Urinary bladder (tissue), 3 donors: ENCODE measurements at regions not wholly inside any gene's neighbourhood (a gene's known extent, or its start where the extent isn't known, plus 50 kb on each side); places are given as distances from the start of the nearest gene placed in this dataset.

Experiments used
- DNase-seq: peaks from one replicate; pipeline ENCODE4 v3.0.0-alpha.2; 2015; ENCODE audit errors: extremely low spot score
- H3K27ac ChIP-seq: one replicate; pipeline ENCODE4 v1.5.1; 2013; ENCODE audit warnings: low read depth, mild to moderate bottlenecking, moderate library complexity
- H3K36me3 ChIP-seq: one replicate; pipeline ENCODE4 v1.6.1; 2013; ENCODE audit warnings: mild to moderate bottlenecking, moderate library complexity; ENCODE audit not compliant: insufficient read depth
- H3K4me1 ChIP-seq: one replicate; pipeline ENCODE4 v1.6.1; 2013; ENCODE audit warnings: mild to moderate bottlenecking, moderate library complexity; ENCODE audit not compliant: insufficient read depth
- H3K4me3 ChIP-seq: one replicate; pipeline ENCODE4 v1.5.1; 2013; ENCODE audit warnings: low read depth, low read length
- WGBS: extraction: QIAGEN DNeasy Blood & Tissue Kit; methylation state at CpG from one replicate; pipeline ENCODE4 v1.1.7; 2013; 5-methylcytosine and 5-hydroxymethylcytosine counted together
- donor health status: healthy with polysubstance abuse.
- donor health status: healthy.

DNA sequence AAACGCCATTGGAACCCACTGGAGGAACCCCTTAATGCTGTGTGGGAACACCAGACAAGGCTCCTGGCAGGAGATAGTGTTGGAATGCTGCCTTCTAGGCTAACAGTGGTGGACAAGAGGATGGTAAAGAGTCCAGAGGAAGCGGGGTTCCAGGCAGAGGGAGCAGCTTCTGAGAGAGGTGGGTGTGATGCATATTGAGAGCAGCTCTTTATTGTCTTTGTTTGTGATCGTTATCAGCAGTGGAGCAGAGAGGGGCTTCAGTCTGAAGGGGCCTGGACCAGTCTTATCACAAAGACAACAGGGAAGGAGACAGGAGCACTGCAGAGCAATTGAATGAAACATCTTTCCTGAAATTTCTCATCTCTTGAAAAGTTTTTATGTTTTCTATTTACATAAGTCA lies 106.8 kb upstream of the PLET1 start:
- Histone ChIP-seq H3K36me3 (no peaks in the 10 kb centered on the region), H3K4me1 (no peaks in the 10 kb centered on the region), H3K27ac (no peak overlapping the region), H3K4me3 (no peak overlapping the region)
- WGBS, result 73% methylated on average over 3 of the region's 3 CpGs
- DNase-seq, result no peak

DNA sequence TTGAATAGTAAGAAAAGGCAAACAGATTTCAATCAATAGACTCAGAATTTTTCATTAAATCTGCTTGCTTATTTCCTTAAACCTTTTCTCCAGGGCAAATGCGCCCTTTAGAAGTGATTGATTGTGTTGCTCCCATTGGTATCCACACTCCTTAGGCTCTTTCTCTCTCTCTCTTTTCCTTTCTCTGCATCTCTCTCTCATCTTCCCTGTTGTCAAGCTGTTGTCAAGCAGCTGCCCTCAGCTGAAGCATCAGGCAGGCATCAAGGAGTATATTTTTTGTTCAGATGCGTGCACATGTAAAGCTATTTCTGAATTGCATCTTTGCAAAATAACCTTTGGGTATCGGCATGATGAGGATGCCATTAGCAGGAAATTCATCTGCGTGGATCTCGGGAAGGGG lies 107.2 kb upstream of the PLET1 start:
- Histone ChIP-seq H3K36me3 (no peaks in the 10 kb centered on the region), H3K4me3 (no peak overlapping the region), H3K4me1 (no peaks in the 10 kb centered on the region), H3K27ac (no peak overlapping the region)
- DNase-seq, result no peak
- 95% methylated on average over 5 of the region's 5 CpGs for WGBS

DNA sequence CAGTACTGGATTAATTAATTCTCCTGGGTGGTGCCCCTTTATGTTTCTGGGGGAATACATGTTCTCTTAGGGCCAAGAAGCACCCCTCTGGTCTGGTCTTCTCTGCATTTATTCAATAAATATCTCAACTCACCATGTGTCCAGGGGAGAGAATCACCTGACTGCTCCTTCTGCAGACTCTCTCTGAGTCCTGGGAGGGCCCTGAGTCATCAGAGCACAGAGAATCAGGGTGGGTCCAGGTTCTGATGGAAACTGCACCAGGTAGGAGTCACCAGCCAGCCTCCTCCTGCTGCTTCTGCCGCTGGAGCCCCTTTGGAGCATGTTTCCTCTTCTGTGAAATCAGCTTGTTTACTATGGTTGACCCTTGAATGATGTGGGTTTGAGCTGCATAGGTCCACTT lies 107.7 kb upstream of the PLET1 start:
- Histone ChIP-seq H3K4me3 (no peak overlapping the region), H3K27ac (no peak overlapping the region), H3K36me3 (no peaks in the 10 kb centered on the region), H3K4me1 (no peaks in the 10 kb centered on the region)
- no peak for DNase-seq
- WGBS, result 95% methylated on average over 1 of the region's 1 CpG

DNA sequence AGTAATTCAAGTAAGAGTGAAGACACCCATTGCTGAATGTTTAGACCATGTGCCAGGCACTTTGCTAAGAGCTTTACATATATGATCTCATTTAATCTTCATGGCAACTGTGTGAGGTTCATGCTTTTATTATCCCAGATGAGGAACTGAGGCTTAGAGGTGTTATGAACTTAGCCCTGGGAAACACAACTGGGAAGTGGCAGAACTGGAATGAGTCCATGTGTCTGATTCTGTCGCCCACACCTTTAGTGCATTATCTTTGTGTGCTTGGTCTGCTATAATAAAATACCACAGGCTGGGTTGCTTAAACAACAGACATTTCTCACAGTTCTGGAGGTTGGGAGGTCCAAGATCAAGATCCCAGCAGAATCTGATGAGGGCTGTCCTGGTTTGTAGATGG lies 108.7 kb upstream of the PLET1 start:
- WGBS, result 92% methylated on average over 1 of the region's 1 CpG
- no peak for DNase-seq
- Histone ChIP-seq H3K4me3 (no peak overlapping the region), H3K4me1 (no peaks in the 10 kb centered on the region), H3K36me3 (no peaks in the 10 kb centered on the region), H3K27ac (no peak overlapping the region)

DNA sequence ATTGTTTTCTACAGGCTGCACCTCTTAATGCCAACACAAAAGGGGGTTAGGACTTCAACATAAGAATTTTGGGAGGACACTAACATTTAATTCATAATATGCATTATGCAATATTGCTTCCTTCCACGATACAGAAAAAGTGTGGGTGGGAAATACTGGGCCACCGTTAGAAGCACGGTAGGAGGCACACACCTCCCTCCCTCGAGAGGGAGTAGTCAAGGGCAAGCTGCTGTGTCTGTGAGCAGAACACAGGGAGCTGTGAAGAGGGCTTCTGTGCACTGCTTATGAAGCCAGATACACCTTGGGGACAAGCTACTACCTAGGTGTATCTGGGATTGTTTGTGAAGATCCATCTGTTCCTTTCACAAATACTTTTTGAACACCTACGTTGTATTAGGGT lies 109.3 kb upstream of the PLET1 start:
- DNase-seq, result no peak
- Histone ChIP-seq H3K36me3 (no peaks in the 10 kb centered on the region), H3K27ac (no peak overlapping the region), H3K4me1 (no peaks in the 10 kb centered on the region), H3K4me3 (no peak overlapping the region)
- WGBS, result 87% methylated on average over 5 of the region's 5 CpGs

DNA sequence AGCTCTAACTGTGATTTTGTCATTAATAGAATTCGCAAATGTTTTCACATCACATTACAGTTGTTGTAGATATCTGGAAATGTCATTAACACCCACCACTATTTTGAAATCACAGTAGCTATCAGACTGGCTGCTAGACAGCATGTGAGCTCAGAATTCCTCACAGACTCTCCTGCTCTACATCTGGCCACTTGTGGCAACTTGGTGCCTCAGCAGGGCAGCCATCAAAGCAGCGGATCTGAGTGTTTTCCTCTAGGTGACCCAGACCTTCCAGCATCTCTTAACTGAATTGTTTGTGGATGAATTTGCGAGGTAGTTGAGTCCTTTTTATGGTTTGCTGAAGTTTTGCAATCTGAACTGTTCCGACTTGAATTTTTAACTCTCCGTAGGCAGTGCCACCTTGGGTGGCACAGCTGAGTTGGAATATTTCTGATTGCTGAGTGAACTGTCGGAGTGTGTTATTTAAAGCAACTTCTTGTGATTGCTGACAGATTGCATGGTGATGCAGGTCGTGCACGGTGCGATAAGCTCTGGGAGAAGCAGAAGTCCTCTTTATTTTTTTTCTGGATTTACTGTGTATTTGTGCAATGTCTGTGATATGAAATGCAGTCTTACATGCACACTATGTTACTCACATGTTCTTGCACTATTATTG lies 114.0 kb upstream of the PLET1 start:
- no peaks in the 10 kb centered on the region for H3K4me1 ChIP-seq
- H3K27ac ChIP-seq, result no peak overlapping the region
- WGBS, result 77% methylated on average over 9 of the region's 9 CpGs
- DNase-seq, result no peak
- no peak overlapping the region for H3K4me3 ChIP-seq
- no peaks in the 10 kb centered on the region for H3K36me3 ChIP-seq

DNA sequence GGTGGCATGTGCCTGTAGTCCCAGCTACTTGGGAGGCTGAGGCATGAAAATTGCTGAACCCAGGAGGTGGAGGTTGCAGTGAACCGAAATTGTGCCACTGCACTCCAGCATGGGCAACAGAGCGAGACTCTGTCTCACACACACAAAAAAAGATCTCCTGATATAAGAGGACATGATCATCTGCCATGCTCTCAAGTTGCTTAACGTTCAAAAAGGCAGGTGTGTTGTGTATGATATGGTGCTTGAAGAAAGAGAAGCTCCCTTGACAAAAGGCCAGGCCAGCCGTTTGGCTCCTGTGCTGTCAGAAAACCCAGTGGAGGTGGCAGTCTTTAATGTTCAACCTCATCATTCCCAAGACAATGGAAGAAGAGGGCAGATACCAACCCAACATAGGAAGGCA lies 117.3 kb upstream of the PLET1 start:
- no peak overlapping the region for H3K27ac ChIP-seq
- H3K4me3 ChIP-seq, result no peak overlapping the region
- no peaks in the 10 kb centered on the region for H3K36me3 ChIP-seq
- 88% methylated on average over 4 of the region's 4 CpGs for WGBS
- no peaks in the 10 kb centered on the region for H3K4me1 ChIP-seq
- no peak for DNase-seq

DNA sequence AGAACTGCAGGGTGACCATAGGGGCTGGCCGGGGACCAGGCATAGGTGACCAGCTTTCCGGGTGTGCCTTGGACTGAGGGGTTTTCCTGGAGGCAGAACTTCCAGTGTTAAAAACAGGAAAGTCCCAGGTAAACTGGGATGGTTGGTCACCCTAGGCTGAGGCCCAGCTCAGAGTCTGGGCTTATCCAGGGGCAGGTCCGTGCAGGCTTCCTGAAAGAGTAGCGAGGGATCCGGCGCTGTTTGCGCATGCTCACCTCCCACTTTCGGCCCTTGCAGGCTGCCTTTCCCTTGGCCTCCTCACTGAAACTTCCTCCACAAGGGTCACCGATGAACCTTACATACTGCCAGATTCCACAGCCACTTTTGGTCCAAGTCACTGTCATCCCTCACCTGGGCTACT lies 119.8 kb upstream of the PLET1 start:
- no peaks in the 10 kb centered on the region for H3K36me3 ChIP-seq
- no peak overlapping the region for H3K27ac ChIP-seq
- H3K4me1 ChIP-seq, result no peaks in the 10 kb centered on the region
- WGBS, result 98% methylated on average over 9 of the region's 9 CpGs
- no peak for DNase-seq
- no peak overlapping the region for H3K4me3 ChIP-seq

DNA sequence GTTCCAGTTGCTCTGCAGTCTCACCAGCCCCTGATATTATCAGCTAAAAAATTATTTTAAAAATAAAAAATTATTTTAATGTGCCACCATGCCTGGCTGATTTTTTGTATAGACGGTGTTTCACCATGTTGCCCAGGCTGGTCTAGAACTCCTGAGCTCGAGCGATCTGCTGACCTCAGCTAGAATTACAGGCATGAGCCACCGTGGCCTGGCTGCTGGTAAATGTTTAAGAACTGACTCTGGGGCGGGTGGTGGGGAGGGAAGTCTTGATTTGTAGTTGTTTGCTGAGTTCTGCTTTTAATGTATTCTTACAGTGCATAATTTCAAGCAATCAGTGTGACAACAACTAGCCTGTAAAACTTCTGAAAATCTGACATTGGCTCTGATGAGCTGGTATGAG lies 120.9 kb upstream of the PLET1 start:
- DNase-seq, result no peak
- WGBS, result 77% methylated on average over 5 of the region's 5 CpGs
- no peak overlapping the region for H3K4me3 ChIP-seq

DNA sequence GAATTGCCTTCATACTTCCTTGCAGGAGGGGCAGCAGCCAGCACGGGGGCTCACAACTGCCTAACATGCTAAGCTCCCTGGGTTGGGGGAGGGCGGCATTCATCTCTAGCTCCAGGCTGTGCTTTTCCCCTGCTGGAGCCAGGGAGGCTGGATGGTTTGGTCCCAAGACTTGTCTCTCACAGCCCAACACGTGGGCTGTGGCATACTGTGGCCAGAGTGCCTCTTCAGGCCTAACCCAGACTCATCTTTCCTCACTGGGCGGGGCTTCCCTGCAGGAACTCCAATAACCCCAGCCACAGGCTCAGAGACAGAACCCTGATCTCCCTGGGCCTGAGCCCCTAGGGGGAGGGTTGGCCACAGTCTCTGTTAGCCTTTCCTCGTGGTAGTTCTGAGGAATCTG lies 121.9 kb upstream of the PLET1 start:
- H3K4me3 ChIP-seq, result no peak overlapping the region
- no peaks in the 10 kb centered on the region for H3K36me3 ChIP-seq
- no peak overlapping the region for H3K27ac ChIP-seq
- H3K4me1 ChIP-seq, result no peaks in the 10 kb centered on the region
- no peak for DNase-seq
- 63% methylated on average over 5 of the region's 5 CpGs for WGBS

More for the DNA sequence above, 120.9 kb upstream of the PLET1 start:
- Histone ChIP-seq H3K36me3 (no peaks in the 10 kb centered on the region), H3K27ac (no peak overlapping the region), H3K4me1 (no peaks in the 10 kb centered on the region)

DNA sequence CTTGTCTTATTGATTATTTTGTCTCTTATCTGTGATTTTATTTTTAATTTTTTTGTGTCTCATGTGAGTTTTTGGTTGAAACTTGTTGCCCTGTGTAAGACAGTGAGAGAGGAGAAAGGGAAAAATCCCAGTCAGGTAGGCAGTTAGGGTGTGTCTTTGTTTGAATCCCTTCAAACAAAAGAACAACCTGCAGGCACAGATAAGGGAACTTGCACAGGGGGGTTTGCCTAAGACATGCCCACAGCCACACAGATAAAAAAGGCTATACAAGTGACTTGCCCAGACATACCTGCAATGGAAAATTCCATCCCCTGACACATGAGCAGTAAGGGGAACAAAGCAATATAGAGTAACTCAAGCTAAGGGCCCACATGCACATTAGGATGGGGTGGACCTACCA lies 127.8 kb upstream of the PLET1 start:
- Histone ChIP-seq H3K27ac (no peak overlapping the region), H3K4me3 (no peak overlapping the region)

DNA sequence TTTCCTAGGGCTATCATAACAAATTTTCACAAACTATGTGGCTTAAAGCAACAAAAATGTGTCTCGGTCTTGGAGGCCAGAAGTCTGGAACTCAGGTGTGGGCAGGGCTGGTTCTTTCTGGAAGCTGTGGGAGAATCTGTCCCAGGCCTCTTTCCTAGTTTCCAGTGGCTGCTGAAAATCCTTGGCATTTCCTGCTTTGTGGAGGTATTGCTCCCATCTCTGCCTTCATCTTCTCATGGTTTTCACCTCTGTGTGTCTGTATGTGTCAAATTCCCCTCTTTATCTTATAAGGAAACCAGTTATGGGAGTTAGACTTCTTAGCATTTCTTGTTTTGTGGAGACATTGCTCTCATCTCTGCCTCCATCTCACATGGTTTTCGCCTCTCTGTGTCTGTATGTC lies 130.4 kb upstream of the PLET1 start:
- Histone ChIP-seq H3K36me3 (no peaks in the 10 kb centered on the region), H3K27ac (no peak overlapping the region), H3K4me1 (no peaks in the 10 kb centered on the region), H3K4me3 (no peak overlapping the region)
- 44% methylated on average over 2 of the region's 2 CpGs for WGBS
- no peak for DNase-seq

More for the DNA sequence above, 127.8 kb upstream of the PLET1 start:
- no peak for DNase-seq
- no peaks in the 10 kb centered on the region for H3K36me3 ChIP-seq
- no peaks in the 10 kb centered on the region for H3K4me1 ChIP-seq

DNA sequence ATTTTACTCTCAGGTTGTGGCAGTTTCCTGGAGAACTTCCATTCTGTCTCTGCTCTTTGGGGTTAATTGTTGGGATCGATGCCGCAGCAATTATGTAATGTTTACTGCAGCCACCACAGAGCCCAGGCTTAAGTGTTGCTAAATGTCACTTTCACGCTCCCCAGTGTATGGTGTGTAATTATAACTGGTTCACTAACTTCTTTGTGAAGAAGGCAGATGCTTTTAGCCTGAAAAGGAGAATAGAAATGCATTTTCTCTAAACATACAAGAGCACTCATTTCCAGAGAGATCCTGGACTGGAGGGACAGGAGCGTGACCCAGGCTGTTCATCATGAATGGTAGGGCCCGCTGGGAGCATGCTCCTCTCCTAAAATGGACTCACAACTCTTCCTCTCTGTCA lies 132.2 kb upstream of the PLET1 start:
- no peaks in the 10 kb centered on the region for H3K36me3 ChIP-seq
- DNase-seq, result no peak
- no peak overlapping the region for H3K4me3 ChIP-seq
- H3K4me1 ChIP-seq, result no peaks in the 10 kb centered on the region
- 74% methylated on average over 5 of the region's 5 CpGs for WGBS
- H3K27ac ChIP-seq, result no peak overlapping the region

DNA sequence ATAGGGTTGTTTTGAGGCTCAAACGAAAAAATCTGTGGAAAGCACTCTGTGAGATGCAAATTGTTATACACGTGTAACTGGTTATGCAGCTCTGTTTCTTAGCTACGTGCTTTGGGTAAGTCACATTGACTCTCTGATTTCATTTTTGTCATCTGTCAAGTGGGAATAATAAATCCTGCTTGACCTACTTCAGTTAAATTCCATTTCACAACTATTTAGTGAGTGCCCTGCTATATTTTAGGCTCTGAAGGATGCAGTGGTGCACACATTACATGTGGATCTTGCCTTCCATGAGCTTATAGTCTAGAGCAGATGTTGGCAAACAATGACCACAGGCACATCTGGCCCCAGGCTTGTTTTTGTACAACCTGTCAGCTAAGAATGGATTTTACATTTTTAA lies 133.6 kb upstream of the PLET1 start:
- Histone ChIP-seq H3K4me1 (no peaks in the 10 kb centered on the region), H3K4me3 (no peak overlapping the region), H3K27ac (no peak overlapping the region), H3K36me3 (no peaks in the 10 kb centered on the region)
- 68% methylated on average over 3 of the region's 3 CpGs for WGBS
- no peak for DNase-seq

DNA sequence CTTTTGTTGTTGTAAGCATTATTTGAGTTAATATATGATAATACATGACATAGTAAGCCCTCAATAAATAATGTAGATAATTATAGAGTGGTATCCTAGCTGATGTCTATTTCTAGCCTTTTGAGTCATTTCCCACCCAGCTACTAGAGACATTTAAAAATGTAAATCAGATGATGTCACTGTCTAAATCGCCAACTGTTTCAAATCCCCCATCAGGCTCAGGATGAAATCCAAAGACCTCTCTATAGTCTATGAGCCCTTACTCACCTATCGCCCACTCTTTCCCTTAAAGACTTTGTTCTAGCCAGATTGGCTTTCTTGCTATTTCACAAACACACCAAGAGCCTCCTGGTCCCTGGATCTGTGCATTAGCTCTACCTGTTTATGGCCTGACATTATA lies 135.4 kb upstream of the PLET1 start:
- no peak for DNase-seq
- no peaks in the 10 kb centered on the region for H3K36me3 ChIP-seq
- H3K4me3 ChIP-seq, result no peak overlapping the region
- H3K4me1 ChIP-seq, result no peaks in the 10 kb centered on the region
- 77% methylated on average over 2 of the region's 2 CpGs for WGBS
- H3K27ac ChIP-seq, result no peak overlapping the region
